A549 (cell line): ENCODE measurements at regions not wholly inside any gene's neighbourhood (a gene's known extent, or its start where the extent isn't known, plus 50 kb on each side); places are given as distances from the start of the nearest gene placed in this dataset.

Experiments
- ATAC-seq, 2 experiments: fragments of 200-7000 bp in 1 of 2; fragments of >200 bp in 1 of 2; cut with Nextera tagmentation in 1 of 2; cut with Tn5 transposase in 1 of 2; 3 replicates each; pipeline versions ENCODE4 v1.8.0 to v1.9.1; 2018 to 2020; ENCODE audit warnings: mild to moderate bottlenecking in 1 of 2, moderate library complexity in 1 of 2
- CTCF ChIA-PET: fragments of 300-600 bp; sonication (Branson Sonifier 250); formaldehyde crosslinking; extraction: SDS; loops from one replicate; lab custom pipeline; 2021; ENCODE audit warnings: antibody characterized with exemption, inconsistent platforms; lab: Yijun Ruan, JAX
- POLR2A ChIA-PET: fragments of 350-600 bp; formaldehyde crosslinking; extraction: SDS; loops from one replicate; lab custom pipeline; 2021; ENCODE audit warnings: antibody characterized with exemption, inconsistent platforms; lab: Yijun Ruan, JAX
- DNase-seq, 2 experiments: peaks; one replicate each; pipeline versions ENCODE4 v3.0.0 to v3.0.0-alpha.2; 2011 to 2016; ENCODE audit warnings: low read depth in 1 of 2, low spot score in 1 of 2
- FAIRE-seq: peaks from 2 replicates; lab custom pipeline; 2011; peaks lifted over from hg19 to GRCh38; lab: Jason Lieb, UNC
- H3K27ac ChIP-seq, 2 experiments: fragments of >200 bp; sonication (Bioruptor Twin); formaldehyde crosslinking; 3 replicates each; pipeline ENCODE4 v1.5.1; 2016 to 2017
- H3K4me1 ChIP-seq: fragments of >200 bp; sonication (Bioruptor Twin); formaldehyde crosslinking; 3 replicates; pipeline ENCODE4 v1.6.1; 2016
- H3K4me2 ChIP-seq: fragments of >200 bp; sonication (Bioruptor Twin); formaldehyde crosslinking; 3 replicates; pipeline ENCODE4 v1.6.1; 2016
- H3K4me3 ChIP-seq: fragments of >200 bp; sonication (Bioruptor Twin); formaldehyde crosslinking; 3 replicates; pipeline ENCODE4 v1.5.1; 2016
- H3K9me3 ChIP-seq: fragments of >200 bp; sonication (Bioruptor Twin); formaldehyde crosslinking; 3 replicates; pipeline ENCODE4 v1.6.1; 2016
- BHLHE40 ChIP-seq: IDR thresholded peaks from 2 replicates; pipeline ENCODE4 v1.6.1; 2012; ENCODE audit warnings: low read depth, low read length, inconsistent platforms
- CBX8 ChIP-seq: fragments of 200-600 bp; sonication (generic); IDR thresholded peaks from 2 replicates; pipeline ENCODE4 v1.6.1; 2016
- CEBPB ChIP-seq, 2 experiments: fragments of >200 bp in 1 of 2; sonication (Bioruptor Twin) in 1 of 2; formaldehyde crosslinking in 1 of 2; IDR thresholded peaks; 2 replicates each; pipeline ENCODE4 v1.6.1; 2012 to 2016
- CHD2 ChIP-seq: fragments of 150-350 bp; IDR thresholded peaks from 2 replicates; pipeline ENCODE4 v1.6.1; 2014; ENCODE audit warnings: low read length; ENCODE audit not compliant: partially characterized antibody
- CTCF ChIP-seq: fragments of >200 bp; sonication (Bioruptor Twin); formaldehyde crosslinking; IDR thresholded peaks from 3 replicates; pipeline ENCODE4 v1.5.1; 2016
- EP300 ChIP-seq, 2 experiments: fragments of >200 bp; sonication (Bioruptor Twin); formaldehyde crosslinking; IDR thresholded peaks; 2 replicates in 1 of 2; 3 replicates in 1 of 2; pipeline ENCODE4 v1.6.1; 2016 to 2017
- FOSB ChIP-seq: fragments of 250-450 bp; sonication (Bioruptor Pico); IDR thresholded peaks from 2 replicates; pipeline ENCODE4 v1.5.0; 2020; ENCODE audit warnings: mild to moderate bottlenecking, moderate library complexity
- GATA3 ChIP-seq: IDR thresholded peaks from 2 replicates; pipeline ENCODE4 v1.6.1; 2012; ENCODE audit warnings: borderline replicate concordance
- HDAC2 ChIP-seq: fragments of 200-600 bp; sonication (generic); IDR thresholded peaks from 2 replicates; pipeline ENCODE4 v1.6.1; 2016
- HES2 ChIP-seq: fragments of >200 bp; sonication (Bioruptor Twin); formaldehyde crosslinking; IDR thresholded peaks from 2 replicates; pipeline ENCODE4 v1.6.1; 2016
- HEYL ChIP-seq: fragments of 250-450 bp; sonication (Bioruptor Pico); IDR thresholded peaks from 2 replicates; pipeline ENCODE4 v1.8.0; 2021; ENCODE audit warnings: mild to moderate bottlenecking, moderate library complexity
- HOXB13 ChIP-seq: fragments of 250-450 bp; sonication (Bioruptor Pico); IDR thresholded peaks from 2 replicates; pipeline ENCODE4 v1.5.0; 2020; ENCODE audit warnings: low read depth, mild to moderate bottlenecking, moderate library complexity
- HOXB5 ChIP-seq: fragments of 250-450 bp; sonication (Bioruptor Pico); IDR thresholded peaks from 2 replicates; pipeline ENCODE4 v1.5.0; 2020; ENCODE audit warnings: mild to moderate bottlenecking, moderate library complexity
- MAFK ChIP-seq: fragments of 450-650 bp; IDR thresholded peaks from 2 replicates; pipeline ENCODE4 v1.6.1; 2014; ENCODE audit not compliant: partially characterized antibody
- NPAS2 ChIP-seq: fragments of 250-450 bp; sonication (Bioruptor Pico); IDR thresholded peaks from 2 replicates; pipeline ENCODE4 v1.8.0; 2022; ENCODE audit warnings: mild to moderate bottlenecking, moderate library complexity, borderline replicate concordance
- NR3C1 ChIP-seq: fragments of >200 bp; sonication (Bioruptor Twin); formaldehyde crosslinking; IDR thresholded peaks from 3 replicates; pipeline ENCODE4 v1.6.1; 2017
- PBX3 ChIP-seq: IDR thresholded peaks from 2 replicates; pipeline ENCODE4 v1.6.1; 2012
- PHF8 ChIP-seq: fragments of 200-600 bp; sonication (generic); IDR thresholded peaks from 2 replicates; pipeline ENCODE4 v1.6.1; 2016; ENCODE audit warnings: low read depth, mild to moderate bottlenecking, antibody characterized with exemption, moderate library complexity, borderline replicate concordance
- POLR2AphosphoS2 ChIP-seq: conservative IDR thresholded peaks from 2 replicates; pipeline ENCODE4 v1.6.1; 2012; ENCODE audit warnings: low read length, improper control_type of control experiment, inconsistent platforms
- RAD21 ChIP-seq, 2 experiments: fragments of >200 bp in 1 of 2; sonication (Bioruptor Twin) in 1 of 2; formaldehyde crosslinking in 1 of 2; IDR thresholded peaks in 1 of 2; conservative IDR thresholded peaks in 1 of 2; 2 replicates in 1 of 2; 3 replicates in 1 of 2; pipeline ENCODE4 v1.6.1; 2012 to 2018; ENCODE audit warnings: inconsistent platforms in 1 of 2
- RARB ChIP-seq: fragments of 250-450 bp; sonication (Bioruptor Pico); IDR thresholded peaks from 2 replicates; pipeline ENCODE4 v1.8.0; 2021; ENCODE audit warnings: mild to moderate bottlenecking, moderate library complexity
- RCOR1 ChIP-seq: fragments of 150-350 bp; IDR thresholded peaks from 2 replicates; pipeline ENCODE4 v1.6.1; 2014; ENCODE audit warnings: antibody characterized with exemption, low read length, low read depth
- REST ChIP-seq: fragments of 200-600 bp; sonication (generic); IDR thresholded peaks from 2 replicates; pipeline ENCODE4 v1.6.1; 2016; ENCODE audit warnings: antibody characterized with exemption, mild to moderate bottlenecking, moderate library complexity
- RNF2 ChIP-seq: fragments of 200-600 bp; sonication (generic); IDR thresholded peaks from 2 replicates; pipeline ENCODE4 v1.6.1; 2016; ENCODE audit warnings: low read depth, mild to moderate bottlenecking, antibody characterized with exemption, moderate library complexity, borderline replicate concordance
- SMC3 ChIP-seq: fragments of >200 bp; sonication (Bioruptor Twin); formaldehyde crosslinking; IDR thresholded peaks from 3 replicates; pipeline ENCODE4 v1.6.1; 2018; ENCODE audit warnings: inconsistent platforms
- TP53 ChIP-seq: fragments of 250-450 bp; sonication (Bioruptor Pico); IDR thresholded peaks from 2 replicates; pipeline ENCODE4 v1.5.0; 2021; ENCODE audit warnings: mild to moderate bottlenecking, moderate library complexity
- ZNF302 ChIP-seq: fragments of 250-450 bp; sonication (Bioruptor Pico); IDR thresholded peaks from 2 replicates; pipeline ENCODE4 v1.9.0; 2021; ENCODE audit warnings: inconsistent platforms, mild to moderate bottlenecking, moderate library complexity
- ZSCAN20 ChIP-seq: fragments of 250-450 bp; sonication (Bioruptor Pico); IDR thresholded peaks from 2 replicates; pipeline ENCODE4 v1.8.0; 2022; ENCODE audit warnings: mild to moderate bottlenecking, moderate library complexity
- WGBS: methylation state at CpG from one replicate; pipeline ENCODE4 v1.1.6; 2017; ENCODE audit errors: missing lambda C conversion rate; 5-methylcytosine and 5-hydroxymethylcytosine counted together
- TF ChIP-seq, protein P1 (sequence below): IDR thresholded peaks from 2 replicates; pipeline ENCODE4 v1.6.1; 2012

- TF ChIP-seq ZSCAN20 (CRISPR knock-in tag) (no peak), EP300 (IDR thresholded peaks at IDR 0.05) (no peak), CTCF (no peak), POLR2AphosphoS2 (no peak), PHF8 (no peak), HOXB13 (CRISPR knock-in tag) (no peak), HES2 (no peak), SMC3 (no peak), ZNF302 (CRISPR knock-in tag) (no peak), PBX3 (no peak), HOXB5 (peak; percentile 98), BHLHE40 (no peak), CHD2 (no peak), RCOR1 (no peak), MAFK (no peak), NPAS2 (CRISPR knock-in tag) (no peak), FOSB (no peak), CEBPB (IDR thresholded peaks at IDR 0.05) (peak; percentile 78 to 79), HEYL (CRISPR knock-in tag) (no peak), CBX8 (no peak), RNF2 (no peak), GATA3 (peak; percentile 29; the same call in 1 of the 2 replicates), TP53 (CRISPR knock-in tag) (no peak), RAD21 (conservative IDR thresholded peaks at IDR 0.05 in 1 of 2, IDR thresholded peaks at IDR 0.05 in 1 of 2) (no peak), NR3C1 (no peak)
- Histone ChIP-seq H3K27ac (peak overlapping the region; percentile 60 to 78), H3K4me3 (no peak overlapping the region), H3K9me3 (peaks cover 10% of the 10 kb centered on the region; the same call in 2 of the 3 replicates), H3K4me1 (peaks cover 35% of the 10 kb centered on the region), H3K4me2 (peak overlapping the region; percentile 64)
- WGBS, result 26% methylated on average over 9 of the region's 9 CpGs
- DNase-seq (peak in 1 of 2 experiments; percentile 81), FAIRE-seq (peak; percentile 78), ATAC-seq (peak; percentile 50 to 79; a peak in 4 of 6 replicates)
- POLR2A ChIA-PET, result no interaction called here
- CTCF ChIA-PET, result no interaction called here
Measured at GRCh38 chr17:15892731-15893657, 51.9 kb upstream of the ADORA2B start.

- Histone ChIP-seq H3K27ac (peak overlapping the region; percentile 60 to 78), H3K4me3 (no peak overlapping the region), H3K9me3 (peaks cover 10% of the 10 kb centered on the region; the same call in 2 of the 3 replicates), H3K4me2 (peak overlapping the region; percentile 64), H3K4me1 (peaks cover 36% of the 10 kb centered on the region)
- WGBS, result 51% methylated on average over 2 of the region's 2 CpGs
- POLR2A ChIA-PET, result no interaction called here
- CTCF ChIA-PET, result no interaction called here
- TF ChIP-seq, protein P1, sequence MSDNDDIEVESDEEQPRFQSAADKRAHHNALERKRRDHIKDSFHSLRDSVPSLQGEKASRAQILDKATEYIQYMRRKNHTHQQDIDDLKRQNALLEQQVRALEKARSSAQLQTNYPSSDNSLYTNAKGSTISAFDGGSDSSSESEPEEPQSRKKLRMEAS, result no peak
- TF ChIP-seq HDAC2, result no peak
- TF ChIP-seq CTCF, result no peak
- TF ChIP-seq RARB (CRISPR knock-in tag), result no peak
- TF ChIP-seq REST, result no peak
- peak in 1 of 2 experiments; percentile 58 for DNase-seq
- no peak for FAIRE-seq
- peak; percentile 47 to 68; a peak in 5 of 6 replicates for ATAC-seq
Measured at GRCh38 chr17:15893658-15894024, 51.3 kb upstream of the ADORA2B start.
